ENCODE measurements at regions not wholly inside any gene's neighbourhood (a gene's known extent, or its start where the extent isn't known, plus 50 kb on each side); places are given as distances from the start of the nearest gene placed in this dataset.

- H3K9me3 Mint-ChIP-seq = no peaks in the 10 kb centered on the region
- no peaks in the 10 kb centered on the region for H3K27me3 Mint-ChIP-seq (ENCODE audit: low read depth)
- TF ChIP-seq CTCF (IDR thresholded peaks at IDR 0.05; ENCODE audit: unreplicated experiment in 3 of 3) = no peak
- H3K4me3 Mint-ChIP-seq = no peak overlapping the region
- H3K4me1 Mint-ChIP-seq = no peaks in the 10 kb centered on the region
- no peaks in the 10 kb centered on the region for H3K36me3 Mint-ChIP-seq (ENCODE audit: low read depth)
- H3K27ac Mint-ChIP-seq = no peak overlapping the region
Measured at GRCh38 chr2:15076668-15077067, 444.2 kb downstream of the LRATD1 start.

- H3K27ac Mint-ChIP-seq = no peak overlapping the region
- no peaks in the 10 kb centered on the region for H3K27me3 Mint-ChIP-seq (ENCODE audit: low read depth)
- no peaks in the 10 kb centered on the region for H3K9me3 Mint-ChIP-seq
- H3K4me1 Mint-ChIP-seq = no peaks in the 10 kb centered on the region
- no peak for TF ChIP-seq CTCF (IDR thresholded peaks at IDR 0.05; ENCODE audit: unreplicated experiment in 3 of 3)
- no peaks in the 10 kb centered on the region for H3K36me3 Mint-ChIP-seq (ENCODE audit: low read depth)
- no peak overlapping the region for H3K4me3 Mint-ChIP-seq
Measured at GRCh38 chr2:15081356-15081755, 448.8 kb downstream of the LRATD1 start.

- H3K27ac Mint-ChIP-seq = no peak overlapping the region
- no peak overlapping the region for H3K4me3 Mint-ChIP-seq
Measured at GRCh38 chr2:15082105-15083058, 449.9 kb downstream of the LRATD1 start.

GRCh38 chr2:15084826-15085489 lies 452.4 kb downstream of the LRATD1 start:
- TF ChIP-seq CTCF (IDR thresholded peaks at IDR 0.05; ENCODE audit: unreplicated experiment in 3 of 3) = no peak
- Mint-ChIP-seq H3K36me3 (ENCODE audit: low read depth) (no peaks in the 10 kb centered on the region), H3K27me3 (ENCODE audit: low read depth) (peaks cover 4% of the 10 kb centered on the region), H3K4me1 (peaks cover under 1% of the 10 kb centered on the region), H3K9me3 (no peaks in the 10 kb centered on the region), H3K4me3 (no peak overlapping the region), H3K27ac (no peak overlapping the region)

More at GRCh38 chr2:15082105-15083058, 449.9 kb downstream of the LRATD1 start:
- TF ChIP-seq CTCF (IDR thresholded peaks at IDR 0.05; ENCODE audit: unreplicated experiment in 3 of 3) = no peak
- Mint-ChIP-seq H3K36me3 (ENCODE audit: low read depth) (no peaks in the 10 kb centered on the region), H3K9me3 (no peaks in the 10 kb centered on the region), H3K27me3 (ENCODE audit: low read depth) (no peaks in the 10 kb centered on the region), H3K4me1 (no peaks in the 10 kb centered on the region)

GRCh38 chr2:15092181-15092580 lies 459.7 kb downstream of the LRATD1 start:
- H3K9me3 Mint-ChIP-seq = no peaks in the 10 kb centered on the region
- TF ChIP-seq CTCF (IDR thresholded peaks at IDR 0.05; ENCODE audit: unreplicated experiment in 3 of 3) = no peak
- peaks cover 15% of the 10 kb centered on the region for H3K4me1 Mint-ChIP-seq
- H3K27ac Mint-ChIP-seq = no peak overlapping the region
- no peaks in the 10 kb centered on the region for H3K36me3 Mint-ChIP-seq (ENCODE audit: low read depth)
- no peak overlapping the region for H3K4me3 Mint-ChIP-seq
- H3K27me3 Mint-ChIP-seq (ENCODE audit: low read depth) = peaks cover 4% of the 10 kb centered on the region
